ENCODE measurements at regions not wholly inside any gene's neighbourhood (a gene's known extent, or its start where the extent isn't known, plus 50 kb on each side); places are given as distances from the start of the nearest gene placed in this dataset.

DNA sequence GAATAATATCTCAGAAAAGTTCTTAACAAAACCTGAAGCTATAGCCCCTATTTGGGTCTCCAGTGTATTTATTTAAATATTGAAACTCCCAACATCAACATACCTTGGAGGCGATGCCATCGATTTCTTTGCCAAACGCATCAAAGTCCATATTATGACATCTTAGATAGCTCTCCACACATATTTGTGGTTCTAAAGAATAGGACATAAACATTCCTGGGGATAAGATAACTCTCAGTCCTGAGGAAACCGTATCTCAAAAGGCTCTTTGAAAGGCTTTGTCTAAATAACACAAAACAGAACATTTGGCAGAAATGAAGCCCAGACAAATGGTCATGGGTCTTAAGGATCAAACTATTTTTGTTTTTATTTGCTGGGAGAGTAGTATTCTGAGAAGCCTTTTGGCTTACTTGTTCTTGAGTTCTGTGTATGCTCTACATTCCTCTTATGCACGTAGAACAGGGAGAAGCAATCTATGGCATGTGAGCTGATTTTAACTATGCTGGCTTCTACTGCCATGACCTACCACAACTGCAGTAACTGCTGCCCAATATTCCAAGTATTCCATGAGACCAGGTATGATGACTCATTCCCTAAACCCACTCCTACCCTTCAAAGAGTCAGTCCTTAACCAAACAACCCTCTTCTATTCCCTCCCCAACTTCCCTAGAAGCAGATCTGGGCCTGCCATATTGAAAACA lies 279.0 kb upstream of the ZFHX3 start:
- ChIA-PET POLR2A (no interaction called here), CTCF (no interaction called here)
- in situ Hi-C loops (cut with HindIII; ENCODE audit: low pct_unique_long_range_greater_than_20kb, low sequenced_read_pairs), result no loop called here
- Histone ChIP-seq H3K4me3 (ENCODE audit: low read depth in 2 of 2, low read length in 2 of 2) (no peak overlapping the region), H3K27ac (ENCODE audit: low read length) (no peak overlapping the region), H3K4me1 (ENCODE audit: control insufficient read depth, insufficient read depth, low read length) (no peaks in the 10 kb centered on the region), H3K9me3 (ENCODE audit: control insufficient read depth, insufficient read depth, low read depth, low read length) (no peaks in the 10 kb centered on the region), H3K27me3 (ENCODE audit: control insufficient read depth, insufficient read depth, low read length) (peaks cover 2% of the 10 kb centered on the region; the same call in 1 of the 2 replicates), H3K36me3 (ENCODE audit: control insufficient read depth, insufficient read depth, low read length) (no peaks in the 10 kb centered on the region)
- DNase-seq (ENCODE audit: low read depth, low spot score), result no peak
- no TSS peak for BruUV-seq (replicated peaks)
- intact Hi-C loops (cut with micrococcal nuclease; ENCODE audit: unreplicated experiment), result no loop called here
- no peak for ATAC-seq
- TF ChIP-seq SIN3A (IDR thresholded peaks at IDR 0.05; ENCODE audit: borderline replicate concordance, insufficient read depth, low read depth, low read length), result no peak
- no peak for TF ChIP-seq TCF7L2 (IDR thresholded peaks at IDR 0.05; ENCODE audit: low read depth, low read length)
- no peak for TF ChIP-seq POLR2AphosphoS5 (IDR thresholded peaks at IDR 0.05; ENCODE audit: low read depth, low read length)
- TF ChIP-seq REST (IDR thresholded peaks at IDR 0.05; ENCODE audit: insufficient read depth in 1 of 2, low read depth in 2 of 2, low read length in 1 of 2), result no peak
- no peak for TF ChIP-seq CTCF (IDR thresholded peaks at IDR 0.05)

GRCh38 chr16:73326221-73326620 lies 278.3 kb upstream of the ZFHX3 start:
- in situ Hi-C loops (cut with HindIII; ENCODE audit: low pct_unique_long_range_greater_than_20kb, low sequenced_read_pairs), result no loop called here
- no peak for TF ChIP-seq CTCF (IDR thresholded peaks at IDR 0.05)
- TF ChIP-seq SIN3A (IDR thresholded peaks at IDR 0.05; ENCODE audit: borderline replicate concordance, insufficient read depth, low read depth, low read length), result no peak
- TF ChIP-seq POLR2AphosphoS5 (IDR thresholded peaks at IDR 0.05; ENCODE audit: low read depth, low read length), result no peak
- TF ChIP-seq TCF7L2 (IDR thresholded peaks at IDR 0.05; ENCODE audit: low read depth, low read length), result no peak
- TF ChIP-seq REST (IDR thresholded peaks at IDR 0.05; ENCODE audit: insufficient read depth in 1 of 2, low read depth in 2 of 2, low read length in 1 of 2), result no peak
- H3K4me3 ChIP-seq (ENCODE audit: low read depth in 2 of 2, low read length in 2 of 2), result no peak overlapping the region
- H3K36me3 ChIP-seq (ENCODE audit: control insufficient read depth, insufficient read depth, low read length), result no peaks in the 10 kb centered on the region
- H3K27ac ChIP-seq (ENCODE audit: low read length), result no peak overlapping the region
- BruUV-seq (replicated peaks), result no TSS peak
- no peaks in the 10 kb centered on the region for H3K4me1 ChIP-seq (ENCODE audit: control insufficient read depth, insufficient read depth, low read length)
- H3K9me3 ChIP-seq (ENCODE audit: control insufficient read depth, insufficient read depth, low read depth, low read length), result no peaks in the 10 kb centered on the region
- ATAC-seq (no peak), DNase-seq (ENCODE audit: low read depth, low spot score) (no peak)
- peaks cover 2% of the 10 kb centered on the region; the same call in 1 of the 2 replicates for H3K27me3 ChIP-seq (ENCODE audit: control insufficient read depth, insufficient read depth, low read length)
- ChIA-PET POLR2A (no interaction called here), CTCF (no interaction called here)
- intact Hi-C loops (cut with micrococcal nuclease; ENCODE audit: unreplicated experiment), result no loop called here

All from Panc1 (cell line).